Mesodermal cell (in vitro differentiated cells): ENCODE measurements at regions not wholly inside any gene's neighbourhood (a gene's known extent, or its start where the extent isn't known, plus 50 kb on each side); places are given as distances from the start of the nearest gene placed in this dataset.
"Not testable (repeated sequence)": the region's sequence is repeated elsewhere in the genome, so short reads cannot be mapped to it uniquely, and the experiment has no call there.

Experiments
- H3K27ac ChIP-seq: 2 replicates; pipeline ENCODE4 v1.7.0; 2013; ENCODE audit warnings: mild to moderate bottlenecking, low read depth, low read length, moderate library complexity; ENCODE audit not compliant: severe bottlenecking
- H3K36me3 ChIP-seq: 2 replicates; pipeline ENCODE4 v1.7.1; 2013; ENCODE audit warnings: mild to moderate bottlenecking, low read length, moderate library complexity; ENCODE audit not compliant: control insufficient read depth, insufficient read depth
- H3K4me1 ChIP-seq: one replicate; pipeline ENCODE4 v1.7.1; 2013; ENCODE audit warnings: mild to moderate bottlenecking, low read length; ENCODE audit not compliant: insufficient read depth, control insufficient read depth, poor library complexity, severe bottlenecking
- H3K4me3 ChIP-seq: 2 replicates; pipeline ENCODE4 v1.7.0; 2013; ENCODE audit warnings: low read length, control low read depth, mild to moderate bottlenecking; ENCODE audit not compliant: insufficient read depth, poor library complexity, severe bottlenecking; ENCODE audit errors: extremely low read depth
- H3K9me3 ChIP-seq: 2 replicates; pipeline ENCODE4 v1.7.1; 2013; ENCODE audit warnings: mild to moderate bottlenecking, low read length, moderate library complexity; ENCODE audit not compliant: control insufficient read depth
- WGBS, 2 experiments: methylation state at CpG; one replicate each; pipeline ENCODE4 v1.1.5; 2013; ENCODE audit warnings: missing lambda C conversion rate in 2 of 2; ENCODE audit not compliant: insufficient coverage in 2 of 2; 5-methylcytosine and 5-hydroxymethylcytosine counted together

GRCh38 chr2:242009846-242010245, 140.3 kb downstream of the RTP5 start:
- H3K4me1 ChIP-seq, H3K36me3 ChIP-seq, H3K4me3 ChIP-seq, H3K9me3 ChIP-seq, H3K27ac ChIP-seq: not testable (repeated sequence)
- no CpG with 5 or more reads among the region's 24 CpGs for WGBS, 2 experiments

GRCh38 chr2:242010252-242011166, 141.0 kb downstream of the RTP5 start:
- 90% methylated on average over 3 of the region's 29 CpGs; no CpG with 5 or more reads in 1 of the 2 experiments for WGBS, 2 experiments
- not testable (repeated sequence) for H3K9me3 ChIP-seq, H3K4me1 ChIP-seq, H3K27ac ChIP-seq, H3K4me3 ChIP-seq, H3K36me3 ChIP-seq

GRCh38 chr2:242011167-242011513, 141.6 kb downstream of the RTP5 start:
- 82 to 90% methylated on average over 10 of the region's 11 CpGs for WGBS, 2 experiments
- Histone ChIP-seq H3K36me3 (no peaks in the 10 kb centered on the region), H3K4me1 (no peaks in the 10 kb centered on the region), H3K27ac (no peak overlapping the region), H3K4me3 (no peak overlapping the region), H3K9me3 (no peaks in the 10 kb centered on the region)

DNA sequence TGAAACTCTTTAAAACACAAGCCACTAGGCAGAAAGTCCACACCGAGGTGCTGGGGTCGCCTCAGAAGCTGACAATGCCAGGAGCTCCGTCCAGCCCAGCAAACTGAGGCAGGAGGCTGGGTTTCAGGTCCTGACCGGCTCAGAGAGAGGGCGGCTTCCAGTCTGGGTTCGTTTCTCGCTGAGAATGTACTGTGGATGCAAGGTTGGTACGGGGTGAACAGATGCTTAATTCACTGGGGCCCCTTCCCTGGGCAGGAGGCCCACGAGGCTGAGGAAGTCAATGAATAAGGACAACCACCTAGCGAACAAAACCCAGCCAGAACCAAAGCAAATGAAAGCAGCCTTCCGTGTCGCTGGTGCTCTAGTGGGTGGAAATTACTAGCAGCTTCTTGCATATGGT, 142.0 kb downstream of the RTP5 start:
- H3K36me3 ChIP-seq, result no peaks in the 10 kb centered on the region
- WGBS, 2 experiments, result 87 to 95% methylated on average over 9 to 11 of the region's 12 CpGs
- H3K27ac ChIP-seq, result no peak overlapping the region
- H3K9me3 ChIP-seq, result no peaks in the 10 kb centered on the region
- H3K4me1 ChIP-seq, result no peaks in the 10 kb centered on the region
- no peak overlapping the region for H3K4me3 ChIP-seq

- no peaks in the 10 kb centered on the region for H3K4me1 ChIP-seq
- no peaks in the 10 kb centered on the region for H3K9me3 ChIP-seq
- H3K36me3 ChIP-seq, result no peaks in the 10 kb centered on the region
- H3K4me3 ChIP-seq, result no peak overlapping the region
- WGBS, 2 experiments, result 89 to 93% methylated on average over 38 of the region's 40 CpGs
- no peak overlapping the region for H3K27ac ChIP-seq
Observed at GRCh38 chr2:242011991-242012764, 142.6 kb downstream of the RTP5 start.

- Histone ChIP-seq H3K4me3 (no peak overlapping the region), H3K9me3 (no peaks in the 10 kb centered on the region), H3K4me1 (no peaks in the 10 kb centered on the region), H3K27ac (no peak overlapping the region), H3K36me3 (no peaks in the 10 kb centered on the region)
- 90% methylated on average over 35 to 40 of the region's 44 CpGs for WGBS, 2 experiments
Observed at GRCh38 chr2:242012956-242013764, 143.6 kb downstream of the RTP5 start.

DNA sequence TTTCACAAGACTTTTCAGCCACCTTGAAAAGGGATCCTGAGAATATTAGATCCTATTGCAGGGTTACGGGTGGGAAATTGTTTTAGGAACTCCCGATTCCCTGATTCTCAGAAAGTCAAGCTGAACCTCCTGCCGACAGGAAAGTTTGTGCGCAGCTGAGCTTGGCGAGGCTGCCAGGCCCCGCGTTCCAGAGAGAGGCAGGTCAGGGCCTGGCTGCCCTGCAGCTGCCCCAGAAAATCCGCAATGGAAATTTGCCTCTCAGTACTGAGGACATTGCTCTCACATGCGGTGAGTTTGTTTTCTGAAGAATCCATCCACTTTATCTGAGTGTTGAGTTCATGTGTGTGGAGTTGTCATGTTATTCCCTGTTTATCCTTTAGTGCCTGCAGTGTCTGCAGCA, 144.2 kb downstream of the RTP5 start:
- Histone ChIP-seq H3K36me3 (no peaks in the 10 kb centered on the region), H3K27ac (no peak overlapping the region), H3K4me3 (no peak overlapping the region), H3K9me3 (no peaks in the 10 kb centered on the region), H3K4me1 (no peaks in the 10 kb centered on the region)
- 89 to 97% methylated on average over 8 to 9 of the region's 9 CpGs for WGBS, 2 experiments

GRCh38 chr2:242015108-242016065, 145.9 kb downstream of the RTP5 start:
- H3K36me3 ChIP-seq, result no peaks in the 10 kb centered on the region
- no peaks in the 10 kb centered on the region for H3K4me1 ChIP-seq
- 83 to 88% methylated on average over 6 of the region's 10 CpGs for WGBS, 2 experiments
- H3K27ac ChIP-seq, result no peak overlapping the region
- no peak overlapping the region for H3K4me3 ChIP-seq
- H3K9me3 ChIP-seq, result no peaks in the 10 kb centered on the region

GRCh38 chr2:242017086-242017485, 147.6 kb downstream of the RTP5 start:
- Histone ChIP-seq H3K4me3 (no peak overlapping the region), H3K4me1 (no peaks in the 10 kb centered on the region)
- WGBS, 2 experiments, result 91 to 100% methylated on average over 6 to 9 of the region's 10 CpGs

GRCh38 chr2:242018416-242018815, 148.9 kb downstream of the RTP5 start:
- H3K4me3 ChIP-seq, H3K4me1 ChIP-seq, H3K36me3 ChIP-seq, H3K9me3 ChIP-seq, H3K27ac ChIP-seq: not testable (repeated sequence)
- WGBS, 2 experiments, result 96 to 100% methylated on average over 6 to 10 of the region's 10 CpGs

More at GRCh38 chr2:242017086-242017485, 147.6 kb downstream of the RTP5 start:
- H3K36me3 ChIP-seq, result no peaks in the 10 kb centered on the region
- H3K27ac ChIP-seq, result no peak overlapping the region
- no peaks in the 10 kb centered on the region for H3K9me3 ChIP-seq
